A673 (cell line): ENCODE measurements at regions not wholly inside any gene's neighbourhood (a gene's known extent, or its start where the extent isn't known, plus 50 kb on each side); places are given as distances from the start of the nearest gene placed in this dataset.

Experiments used
- EZH2 ChIP-seq: fragments of 200-600 bp; sonication (generic); IDR thresholded peaks from 2 replicates; pipeline ENCODE4 v1.6.1; 2017; ENCODE audit warnings: borderline replicate concordance, low read depth, mild to moderate bottlenecking, mixed read lengths, antibody characterized with exemption, low read length; ENCODE audit not compliant: poor library complexity, severe bottlenecking
- TF ChIP-seq, protein P1 (sequence below): fragments of 300-800, 200-600 bp; sonication (generic); conservative IDR thresholded peaks from 2 replicates; pipeline ENCODE4 v1.5.1; 2017; ENCODE audit warnings: low read depth, mild to moderate bottlenecking, antibody characterized with exemption, low read length, moderate library complexity, mixed read lengths

DNA sequence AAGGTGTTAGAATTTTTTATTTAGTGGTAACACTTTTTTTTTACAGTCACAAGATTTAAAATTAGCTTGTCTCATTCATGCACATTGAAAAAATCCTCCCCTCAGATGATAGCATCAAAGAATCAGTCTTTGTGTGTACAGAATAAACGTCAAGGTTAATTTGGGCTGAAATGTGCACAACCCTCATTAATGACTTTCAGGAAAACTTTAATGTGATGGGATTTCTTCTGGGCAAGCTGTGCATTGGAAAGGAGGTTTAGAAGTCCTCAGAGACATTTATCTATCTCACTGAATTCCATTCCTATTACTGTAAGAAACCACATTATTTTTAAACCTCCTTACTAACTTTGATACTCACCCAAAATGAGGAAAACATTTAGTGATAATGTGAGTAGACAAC is 88.2 kb upstream of the TECRL start:
- TF ChIP-seq, protein P1, sequence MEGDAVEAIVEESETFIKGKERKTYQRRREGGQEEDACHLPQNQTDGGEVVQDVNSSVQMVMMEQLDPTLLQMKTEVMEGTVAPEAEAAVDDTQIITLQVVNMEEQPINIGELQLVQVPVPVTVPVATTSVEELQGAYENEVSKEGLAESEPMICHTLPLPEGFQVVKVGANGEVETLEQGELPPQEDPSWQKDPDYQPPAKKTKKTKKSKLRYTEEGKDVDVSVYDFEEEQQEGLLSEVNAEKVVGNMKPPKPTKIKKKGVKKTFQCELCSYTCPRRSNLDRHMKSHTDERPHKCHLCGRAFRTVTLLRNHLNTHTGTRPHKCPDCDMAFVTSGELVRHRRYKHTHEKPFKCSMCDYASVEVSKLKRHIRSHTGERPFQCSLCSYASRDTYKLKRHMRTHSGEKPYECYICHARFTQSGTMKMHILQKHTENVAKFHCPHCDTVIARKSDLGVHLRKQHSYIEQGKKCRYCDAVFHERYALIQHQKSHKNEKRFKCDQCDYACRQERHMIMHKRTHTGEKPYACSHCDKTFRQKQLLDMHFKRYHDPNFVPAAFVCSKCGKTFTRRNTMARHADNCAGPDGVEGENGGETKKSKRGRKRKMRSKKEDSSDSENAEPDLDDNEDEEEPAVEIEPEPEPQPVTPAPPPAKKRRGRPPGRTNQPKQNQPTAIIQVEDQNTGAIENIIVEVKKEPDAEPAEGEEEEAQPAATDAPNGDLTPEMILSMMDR: no peak
- TF ChIP-seq EZH2: no peak
